Mesodermal cell (in vitro differentiated cells): ENCODE measurements at regions not wholly inside any gene's neighbourhood (a gene's known extent, or its start where the extent isn't known, plus 50 kb on each side); places are given as distances from the start of the nearest gene placed in this dataset.

Source experiments
- H3K27ac ChIP-seq: 2 replicates; pipeline ENCODE4 v1.7.0; 2013; ENCODE audit warnings: mild to moderate bottlenecking, low read depth, low read length, moderate library complexity; ENCODE audit not compliant: severe bottlenecking
- H3K36me3 ChIP-seq: 2 replicates; pipeline ENCODE4 v1.7.1; 2013; ENCODE audit warnings: mild to moderate bottlenecking, low read length, moderate library complexity; ENCODE audit not compliant: control insufficient read depth, insufficient read depth
- H3K4me1 ChIP-seq: one replicate; pipeline ENCODE4 v1.7.1; 2013; ENCODE audit warnings: mild to moderate bottlenecking, low read length; ENCODE audit not compliant: insufficient read depth, control insufficient read depth, poor library complexity, severe bottlenecking
- H3K4me3 ChIP-seq: 2 replicates; pipeline ENCODE4 v1.7.0; 2013; ENCODE audit warnings: low read length, control low read depth, mild to moderate bottlenecking; ENCODE audit not compliant: insufficient read depth, poor library complexity, severe bottlenecking; ENCODE audit errors: extremely low read depth
- H3K9me3 ChIP-seq: 2 replicates; pipeline ENCODE4 v1.7.1; 2013; ENCODE audit warnings: mild to moderate bottlenecking, low read length, moderate library complexity; ENCODE audit not compliant: control insufficient read depth
- WGBS, 2 experiments: methylation state at CpG; one replicate each; pipeline ENCODE4 v1.1.5; 2013; ENCODE audit warnings: missing lambda C conversion rate in 2 of 2; ENCODE audit not compliant: insufficient coverage in 2 of 2; 5-methylcytosine and 5-hydroxymethylcytosine counted together

- 100% methylated on average over 3 of the region's 4 CpGs; no CpG with 5 or more reads in 1 of the 2 experiments for WGBS, 2 experiments
- no peaks in the 10 kb centered on the region for H3K36me3 ChIP-seq
- no peak overlapping the region for H3K27ac ChIP-seq
- no peaks in the 10 kb centered on the region for H3K9me3 ChIP-seq
- H3K4me3 ChIP-seq: no peak overlapping the region
- H3K4me1 ChIP-seq: no peaks in the 10 kb centered on the region
These were observed 955.7 kb upstream of the SLC10A2 start for GRCh38 chr13:104021806-104022397.

- no peak overlapping the region for H3K27ac ChIP-seq
- no peak overlapping the region for H3K4me3 ChIP-seq
- no peaks in the 10 kb centered on the region for H3K9me3 ChIP-seq
- 100% methylated on average over 1 of the region's 2 CpGs; no CpG with 5 or more reads in 1 of the 2 experiments for WGBS, 2 experiments
- H3K36me3 ChIP-seq: no peaks in the 10 kb centered on the region
- peaks cover 4% of the 10 kb centered on the region for H3K4me1 ChIP-seq
These were observed 951.1 kb upstream of the SLC10A2 start for GRCh38 chr13:104017317-104017716.

- Histone ChIP-seq H3K4me1 (peaks cover 4% of the 10 kb centered on the region), H3K36me3 (no peaks in the 10 kb centered on the region), H3K9me3 (no peaks in the 10 kb centered on the region), H3K27ac (peak overlapping the region; percentile 52), H3K4me3 (no peak overlapping the region)
- 81 to 93% methylated on average over 4 to 5 of the region's 7 CpGs for WGBS, 2 experiments
These were observed 949.6 kb upstream of the SLC10A2 start for GRCh38 chr13:104015646-104016396.

- Histone ChIP-seq H3K36me3 (no peaks in the 10 kb centered on the region), H3K4me3 (no peak overlapping the region), H3K9me3 (no peaks in the 10 kb centered on the region), H3K4me1 (peaks cover 4% of the 10 kb centered on the region), H3K27ac (peak overlapping the region; percentile 52)
- 96 to 98% methylated on average over 4 to 5 of the region's 12 CpGs for WGBS, 2 experiments
These were observed 948.8 kb upstream of the SLC10A2 start for GRCh38 chr13:104014803-104015645.

GRCh38 chr13:104011505-104012241 lies 945.5 kb upstream of the SLC10A2 start:
- Histone ChIP-seq H3K4me1 (peaks cover 4% of the 10 kb centered on the region), H3K36me3 (no peaks in the 10 kb centered on the region), H3K27ac (no peak overlapping the region), H3K4me3 (no peak overlapping the region), H3K9me3 (no peaks in the 10 kb centered on the region)
- 71 to 77% methylated on average over 8 to 10 of the region's 18 CpGs for WGBS, 2 experiments

- WGBS, 2 experiments: 88 to 100% methylated on average over 2 of the region's 8 CpGs
- Histone ChIP-seq H3K4me3 (no peak overlapping the region), H3K36me3 (no peaks in the 10 kb centered on the region)
These were observed 942.6 kb upstream of the SLC10A2 start for GRCh38 chr13:104008541-104009435.

GRCh38 chr13:104008075-104008474 lies 941.9 kb upstream of the SLC10A2 start:
- 71% methylated on average over 1 of the region's 4 CpGs; no CpG with 5 or more reads in 1 of the 2 experiments for WGBS, 2 experiments
- no peak overlapping the region for H3K4me3 ChIP-seq

More at GRCh38 chr13:104008541-104009435, 942.6 kb upstream of the SLC10A2 start:
- Histone ChIP-seq H3K9me3 (no peaks in the 10 kb centered on the region), H3K27ac (no peak overlapping the region), H3K4me1 (no peaks in the 10 kb centered on the region)

GRCh38 chr13:104006625-104007075 lies 940.4 kb upstream of the SLC10A2 start:
- H3K36me3 ChIP-seq: no peaks in the 10 kb centered on the region
- no peak overlapping the region for H3K4me3 ChIP-seq
- no peak overlapping the region for H3K27ac ChIP-seq
- no peaks in the 10 kb centered on the region for H3K9me3 ChIP-seq
- 75 to 85% methylated on average over 7 to 9 of the region's 9 CpGs for WGBS, 2 experiments
- no peaks in the 10 kb centered on the region for H3K4me1 ChIP-seq

More at GRCh38 chr13:104008075-104008474, 941.9 kb upstream of the SLC10A2 start:
- Histone ChIP-seq H3K27ac (no peak overlapping the region), H3K4me1 (no peaks in the 10 kb centered on the region), H3K9me3 (no peaks in the 10 kb centered on the region), H3K36me3 (no peaks in the 10 kb centered on the region)

- WGBS, 2 experiments: no CpG with 5 or more reads among the region's 1 CpG
- no peaks in the 10 kb centered on the region for H3K9me3 ChIP-seq
- no peak overlapping the region for H3K4me3 ChIP-seq
- H3K27ac ChIP-seq: no peak overlapping the region
- no peaks in the 10 kb centered on the region for H3K36me3 ChIP-seq
- H3K4me1 ChIP-seq: no peaks in the 10 kb centered on the region
These were observed 938.4 kb upstream of the SLC10A2 start for GRCh38 chr13:104004572-104004971.
